MM.1S (cell line): ENCODE measurements at regions not wholly inside any gene's neighbourhood (a gene's known extent, or its start where the extent isn't known, plus 50 kb on each side); places are given as distances from the start of the nearest gene placed in this dataset.

Source experiments
- EZH2phosphoT487 ChIP-seq: fragments of 300-600 bp; sonication (generic); IDR thresholded peaks from 2 replicates; pipeline ENCODE4 v1.6.1; 2018; ENCODE audit warnings: antibody characterized with exemption, low read length
- TF ChIP-seq, protein P1 (sequence below): fragments of 300-600 bp; sonication (generic); IDR thresholded peaks from 2 replicates; pipeline ENCODE4 v1.5.1; 2016; ENCODE audit warnings: antibody characterized with exemption, low read length, mixed read lengths

DNA sequence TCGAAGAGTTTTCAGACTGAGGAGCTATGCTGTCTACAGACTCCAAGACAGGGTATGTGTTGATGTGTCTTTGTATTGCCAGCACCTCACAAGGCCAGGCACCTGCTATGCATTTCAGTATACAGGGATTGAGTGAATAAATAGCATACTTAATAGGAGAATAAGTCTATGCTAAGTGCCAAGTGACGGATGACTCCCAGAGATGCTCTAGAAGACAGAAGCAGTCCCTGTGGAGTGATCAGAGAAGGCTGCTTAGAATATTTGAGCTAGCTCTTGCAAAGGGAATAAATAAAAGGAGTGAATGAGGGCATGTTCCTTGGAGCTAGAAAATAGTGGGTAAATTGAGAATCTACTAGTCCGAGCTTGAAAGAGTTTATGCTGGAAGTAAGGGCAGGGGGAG is 346.4 kb downstream of the GATA3 start:
- TF ChIP-seq, protein P1, sequence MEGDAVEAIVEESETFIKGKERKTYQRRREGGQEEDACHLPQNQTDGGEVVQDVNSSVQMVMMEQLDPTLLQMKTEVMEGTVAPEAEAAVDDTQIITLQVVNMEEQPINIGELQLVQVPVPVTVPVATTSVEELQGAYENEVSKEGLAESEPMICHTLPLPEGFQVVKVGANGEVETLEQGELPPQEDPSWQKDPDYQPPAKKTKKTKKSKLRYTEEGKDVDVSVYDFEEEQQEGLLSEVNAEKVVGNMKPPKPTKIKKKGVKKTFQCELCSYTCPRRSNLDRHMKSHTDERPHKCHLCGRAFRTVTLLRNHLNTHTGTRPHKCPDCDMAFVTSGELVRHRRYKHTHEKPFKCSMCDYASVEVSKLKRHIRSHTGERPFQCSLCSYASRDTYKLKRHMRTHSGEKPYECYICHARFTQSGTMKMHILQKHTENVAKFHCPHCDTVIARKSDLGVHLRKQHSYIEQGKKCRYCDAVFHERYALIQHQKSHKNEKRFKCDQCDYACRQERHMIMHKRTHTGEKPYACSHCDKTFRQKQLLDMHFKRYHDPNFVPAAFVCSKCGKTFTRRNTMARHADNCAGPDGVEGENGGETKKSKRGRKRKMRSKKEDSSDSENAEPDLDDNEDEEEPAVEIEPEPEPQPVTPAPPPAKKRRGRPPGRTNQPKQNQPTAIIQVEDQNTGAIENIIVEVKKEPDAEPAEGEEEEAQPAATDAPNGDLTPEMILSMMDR, result no peak
- no peak for TF ChIP-seq EZH2phosphoT487
